Lung (tissue), 11 donors: ENCODE measurements at regions not wholly inside any gene's neighbourhood (a gene's known extent, or its start where the extent isn't known, plus 50 kb on each side); places are given as distances from the start of the nearest gene placed in this dataset.

Source experiments
- ATAC-seq: fragments of 200-7000 bp; cut with Tn5 transposase; one replicate; pipeline ENCODE4 v1.9.1; 2020; ENCODE audit warnings: moderate number of reproducible peaks; ENCODE audit not compliant: insufficient read depth, low FRiP score
- DNase-seq, 3 donors: peaks; one replicate each; pipeline ENCODE4 v3.0.0-alpha.2; 2013 to 2017
- H3K27ac ChIP-seq, 2 donors: one replicate each; pipeline ENCODE4 v1.5.1; 2013; ENCODE audit warnings: mild to moderate bottlenecking in 2 of 2, moderate library complexity in 2 of 2, control low read depth in 1 of 2, inconsistent platforms in 1 of 2, low read depth in 1 of 2, low read length in 1 of 2
- H3K27me3 ChIP-seq, 3 donors: one replicate each; pipeline ENCODE4 v1.5.1; 2013; ENCODE audit warnings: low read length in 2 of 3; ENCODE audit not compliant: control insufficient read depth in 3 of 3, insufficient read depth in 3 of 3
- H3K36me3 ChIP-seq, 4 donors: one replicate each; pipeline ENCODE4 v1.5.1; 2013; ENCODE audit warnings: low read length in 4 of 4, mild to moderate bottlenecking in 1 of 4, moderate library complexity in 1 of 4; ENCODE audit not compliant: control insufficient read depth in 4 of 4, insufficient read depth in 4 of 4
- H3K4me1 ChIP-seq, 5 donors: one replicate each; pipeline ENCODE4 v1.5.1; 2013; ENCODE audit warnings: low read length in 5 of 5, mild to moderate bottlenecking in 2 of 5, moderate library complexity in 1 of 5; ENCODE audit not compliant: control insufficient read depth in 5 of 5, insufficient read depth in 5 of 5
- H3K4me3 ChIP-seq: one replicate; pipeline ENCODE4 v1.5.1; 2013; ENCODE audit warnings: mild to moderate bottlenecking, control low read depth, moderate library complexity
- H3K9ac ChIP-seq, 2 donors: one replicate each; pipeline ENCODE4 v1.5.1; 2013; ENCODE audit warnings: low read length in 2 of 2, control low read depth in 1 of 2; ENCODE audit not compliant: insufficient read depth in 1 of 2
- H3K9me3 ChIP-seq, 4 donors: one replicate each; pipeline ENCODE4 v1.5.1; 2013; ENCODE audit warnings: low read length in 3 of 4, mild to moderate bottlenecking in 1 of 4, moderate library complexity in 1 of 4; ENCODE audit not compliant: control insufficient read depth in 4 of 4, insufficient read depth in 3 of 4
- WGBS, 2 donors: extraction: QIAGEN DNeasy Blood & Tissue Kit; methylation state at CpG; one replicate each; pipeline ENCODE4 v1.1.7; 2013; 5-methylcytosine and 5-hydroxymethylcytosine counted together
- TF ChIP-seq, protein P1 (sequence below): IDR thresholded peaks from 2 replicates; pipeline ENCODE4 v1.5.1; 2012; ENCODE audit warnings: mild to moderate bottlenecking; ENCODE audit errors: control extremely low read depth, extremely low read depth
- donor health status: control.
- donor health status: control.
- donor health status: Bipolar disorder and iron deficiency.
- donor health status: healthy.
- donor health status: DM: yes; HTN: yes; CAD: no.

DNA sequence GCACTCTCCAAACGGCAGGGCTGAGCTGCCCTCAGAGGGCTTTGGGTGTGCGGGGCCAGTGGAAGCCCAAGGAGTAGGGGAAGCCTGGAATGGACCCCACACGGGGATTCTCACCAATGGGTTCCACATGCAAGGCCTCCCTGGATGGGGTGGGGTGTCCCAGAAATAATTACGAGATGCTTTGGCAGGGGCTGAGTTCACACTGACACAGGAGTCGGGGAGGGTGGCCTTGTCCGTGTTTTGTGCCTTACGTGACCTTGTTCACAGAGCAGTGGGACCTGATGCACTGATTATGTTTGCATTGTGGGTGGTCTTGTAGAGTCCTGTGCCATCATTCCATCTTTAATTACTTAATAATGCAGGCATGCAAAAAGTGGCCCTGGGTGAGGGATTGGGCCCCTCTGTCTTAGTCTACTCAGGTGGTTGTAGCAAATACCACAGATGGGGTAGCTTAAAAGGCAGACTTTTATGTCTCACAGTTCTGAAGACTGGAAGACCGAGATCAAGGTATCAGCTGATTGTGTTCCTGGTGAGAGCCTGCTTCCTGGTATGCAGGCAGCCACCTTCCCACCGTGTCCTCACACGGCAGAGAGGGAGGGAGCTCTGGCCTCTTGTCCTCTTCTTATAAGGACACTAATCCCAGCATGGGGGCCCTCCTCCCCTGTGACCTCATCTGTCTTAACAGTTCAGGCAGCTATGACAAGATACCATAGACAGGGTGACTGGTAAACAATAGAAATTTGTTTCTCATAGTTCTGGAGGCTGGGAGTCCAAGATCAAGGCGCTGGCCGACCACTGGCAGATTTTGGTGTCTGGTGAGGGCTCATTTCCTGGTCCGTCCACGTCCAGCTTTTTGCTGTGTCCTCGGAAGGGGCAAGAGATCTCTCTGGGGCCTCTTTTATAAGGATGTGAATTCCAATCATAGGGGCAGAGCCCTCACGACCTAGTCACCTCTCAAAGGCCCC, 239.4 kb downstream of the IRF8 start:
- Histone ChIP-seq H3K4me3 (no peak overlapping the region), H3K27me3 (no peaks in the 10 kb centered on the region), H3K4me1 (peaks cover 0 to 23% (median 2%) of the 10 kb centered on the region in 5 donors), H3K9me3 (no peaks in the 10 kb centered on the region), H3K9ac (no peak overlapping the region), H3K27ac (no peak overlapping the region), H3K36me3 (no peaks in the 10 kb centered on the region)
- TF ChIP-seq, protein P1, sequence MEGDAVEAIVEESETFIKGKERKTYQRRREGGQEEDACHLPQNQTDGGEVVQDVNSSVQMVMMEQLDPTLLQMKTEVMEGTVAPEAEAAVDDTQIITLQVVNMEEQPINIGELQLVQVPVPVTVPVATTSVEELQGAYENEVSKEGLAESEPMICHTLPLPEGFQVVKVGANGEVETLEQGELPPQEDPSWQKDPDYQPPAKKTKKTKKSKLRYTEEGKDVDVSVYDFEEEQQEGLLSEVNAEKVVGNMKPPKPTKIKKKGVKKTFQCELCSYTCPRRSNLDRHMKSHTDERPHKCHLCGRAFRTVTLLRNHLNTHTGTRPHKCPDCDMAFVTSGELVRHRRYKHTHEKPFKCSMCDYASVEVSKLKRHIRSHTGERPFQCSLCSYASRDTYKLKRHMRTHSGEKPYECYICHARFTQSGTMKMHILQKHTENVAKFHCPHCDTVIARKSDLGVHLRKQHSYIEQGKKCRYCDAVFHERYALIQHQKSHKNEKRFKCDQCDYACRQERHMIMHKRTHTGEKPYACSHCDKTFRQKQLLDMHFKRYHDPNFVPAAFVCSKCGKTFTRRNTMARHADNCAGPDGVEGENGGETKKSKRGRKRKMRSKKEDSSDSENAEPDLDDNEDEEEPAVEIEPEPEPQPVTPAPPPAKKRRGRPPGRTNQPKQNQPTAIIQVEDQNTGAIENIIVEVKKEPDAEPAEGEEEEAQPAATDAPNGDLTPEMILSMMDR = no peak
- peak; percentile 50 to 62 (median 57) for DNase-seq
- ATAC-seq = no peak
- 76 to 80% methylated on average over 16 of the region's 16 CpGs for WGBS, 2 donors

DNA sequence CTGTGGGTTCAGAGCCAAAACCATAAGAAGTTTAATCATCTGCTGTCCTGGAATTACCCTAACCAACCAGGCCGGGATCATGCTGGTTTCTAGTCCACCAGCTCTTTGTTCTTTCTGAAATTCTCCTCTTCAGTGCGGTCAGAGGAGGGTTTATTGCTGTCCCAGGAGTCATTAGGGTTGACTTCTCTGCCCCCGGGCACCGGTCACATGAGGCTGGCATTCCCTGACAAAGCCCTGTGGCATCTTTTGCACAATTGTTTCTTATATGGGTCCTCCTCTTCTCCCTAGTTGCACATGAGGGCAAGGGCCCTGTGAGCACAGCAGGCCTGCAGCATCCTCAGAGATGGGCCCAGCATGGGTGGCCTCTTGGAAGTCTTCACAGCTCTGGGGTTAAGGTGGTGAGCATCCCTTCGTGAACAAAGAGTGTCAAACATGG, 243.9 kb downstream of the IRF8 start:
- no peaks in the 10 kb centered on the region for H3K36me3 ChIP-seq
- no peak for ATAC-seq
- no peak for DNase-seq
- 86 to 89% methylated on average over 5 of the region's 5 CpGs for WGBS, 2 donors
- H3K4me3 ChIP-seq = no peak overlapping the region
- no peak overlapping the region for H3K9ac ChIP-seq
- peaks cover 0 to 8% (median 0%) of the 10 kb centered on the region in 5 donors for H3K4me1 ChIP-seq
- TF ChIP-seq, protein P1 = no peak
- H3K27ac ChIP-seq = no peak overlapping the region
- H3K9me3 ChIP-seq = no peaks in the 10 kb centered on the region
- H3K27me3 ChIP-seq = no peaks in the 10 kb centered on the region

DNA sequence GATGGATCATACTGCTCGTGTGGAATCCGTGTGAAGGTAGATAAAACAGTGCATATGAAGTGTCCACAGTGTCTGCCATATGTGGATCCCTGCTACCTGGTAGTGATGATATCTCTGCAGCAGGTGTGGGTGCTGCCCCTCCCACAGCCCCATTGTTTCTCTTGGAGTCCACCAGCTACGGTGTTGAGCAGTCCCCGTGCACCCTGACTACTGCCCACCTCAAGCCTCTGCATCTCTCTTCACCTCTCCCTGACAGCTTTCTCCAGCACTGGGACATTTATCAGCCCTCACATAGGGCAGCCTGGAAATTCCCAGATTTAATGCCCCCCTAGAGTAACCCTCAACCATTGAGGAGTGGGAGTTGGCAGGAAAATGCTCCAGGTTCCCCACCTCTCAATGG, 244.7 kb downstream of the IRF8 start:
- Histone ChIP-seq H3K4me1 (peaks cover 0 to 4% (median 0%) of the 10 kb centered on the region in 5 donors), H3K27ac (no peak overlapping the region), H3K9me3 (no peaks in the 10 kb centered on the region), H3K9ac (no peak overlapping the region), H3K36me3 (no peaks in the 10 kb centered on the region), H3K4me3 (no peak overlapping the region), H3K27me3 (no peaks in the 10 kb centered on the region)
- WGBS, 2 donors = 91 to 98% methylated on average over 4 of the region's 4 CpGs
- DNase-seq (no peak), ATAC-seq (no peak)
- TF ChIP-seq, protein P1 = no peak
